Brain microvascular endothelial cell (primary cell): ENCODE measurements at regions not wholly inside any gene's neighbourhood (a gene's known extent, or its start where the extent isn't known, plus 50 kb on each side); places are given as distances from the start of the nearest gene placed in this dataset.

Experiments used
- DNase-seq: peaks from one replicate; pipeline ENCODE4 v3.0.0-alpha.2; 2020
- H3K27ac ChIP-seq: fragments of 250-450 bp; sonication (Bioruptor Pico); 2 replicates; pipeline ENCODE4 v1.5.1; 2020; ENCODE audit warnings: mild to moderate bottlenecking, moderate library complexity
- H3K27me3 ChIP-seq: fragments of 250-450 bp; sonication (Bioruptor Pico); replicated peaks from 2 replicates; pipeline ENCODE4 v1.5.1; 2020; ENCODE audit warnings: mild to moderate bottlenecking
- H3K36me3 ChIP-seq: fragments of 250-450 bp; sonication (Bioruptor Pico); replicated peaks from 2 replicates; pipeline ENCODE4 v1.5.1; 2020; ENCODE audit warnings: mild to moderate bottlenecking
- H3K4me3 ChIP-seq: 2 replicates; pipeline ENCODE4 v1.5.1; 2011; ENCODE audit warnings: low read depth, mild to moderate bottlenecking, control low read depth, low read length, moderate library complexity
- CTCF ChIP-seq: IDR thresholded peaks from 2 replicates; pipeline ENCODE4 v1.5.1; 2011; ENCODE audit warnings: low read depth, mild to moderate bottlenecking, moderate library complexity, low read length, control low read depth, inconsistent platforms; ENCODE audit errors: missing control alignments
- in situ Hi-C: cut with HindIII; loops from 2 replicates; pipeline ENCODE4 v1.10.0; 2017; ENCODE audit warnings: low sequenced_read_pairs, low pct_ligation_motif_present

- TF ChIP-seq CTCF = peak; percentile 13
- no peaks in the 10 kb centered on the region for H3K36me3 ChIP-seq
- in situ Hi-C loops = no loop called here
- no peak overlapping the region for H3K27ac ChIP-seq
- no peaks in the 10 kb centered on the region for H3K27me3 ChIP-seq
- no peak for DNase-seq
- no peak overlapping the region for H3K4me3 ChIP-seq
Measured at GRCh38 chr4:26150948-26151347, 169.9 kb upstream of the RBPJ start.

GRCh38 chr4:26151615-26152014 lies 169.2 kb upstream of the RBPJ start:
- Histone ChIP-seq H3K27me3 (no peaks in the 10 kb centered on the region), H3K36me3 (no peaks in the 10 kb centered on the region), H3K4me3 (no peak overlapping the region), H3K27ac (no peak overlapping the region)
- DNase-seq = no peak
- no peak for TF ChIP-seq CTCF
- in situ Hi-C loops = no loop called here

DNA sequence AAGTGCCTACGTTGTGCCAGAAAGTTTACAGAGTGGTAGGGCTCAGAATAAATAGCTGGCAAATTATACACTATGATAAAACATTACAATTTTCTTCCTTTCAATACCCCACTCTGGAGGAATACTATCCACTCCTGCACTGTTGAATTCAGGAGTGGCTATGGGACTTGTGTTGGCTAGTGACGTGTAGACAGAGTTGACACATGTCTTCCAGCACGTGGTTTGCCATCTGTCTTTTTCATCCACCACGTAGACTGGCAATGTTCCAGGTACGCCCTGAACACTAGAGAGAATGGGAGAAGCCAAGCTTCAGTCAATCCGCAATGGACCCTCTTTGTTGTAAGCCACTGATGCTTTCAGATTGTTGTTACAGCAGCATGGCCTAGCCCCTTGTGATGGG lies 168.8 kb upstream of the RBPJ start:
- Histone ChIP-seq H3K27me3 (no peaks in the 10 kb centered on the region), H3K36me3 (no peaks in the 10 kb centered on the region), H3K27ac (no peak overlapping the region), H3K4me3 (no peak overlapping the region)
- no peak for DNase-seq
- in situ Hi-C loops = no loop called here
- TF ChIP-seq CTCF = no peak

DNA sequence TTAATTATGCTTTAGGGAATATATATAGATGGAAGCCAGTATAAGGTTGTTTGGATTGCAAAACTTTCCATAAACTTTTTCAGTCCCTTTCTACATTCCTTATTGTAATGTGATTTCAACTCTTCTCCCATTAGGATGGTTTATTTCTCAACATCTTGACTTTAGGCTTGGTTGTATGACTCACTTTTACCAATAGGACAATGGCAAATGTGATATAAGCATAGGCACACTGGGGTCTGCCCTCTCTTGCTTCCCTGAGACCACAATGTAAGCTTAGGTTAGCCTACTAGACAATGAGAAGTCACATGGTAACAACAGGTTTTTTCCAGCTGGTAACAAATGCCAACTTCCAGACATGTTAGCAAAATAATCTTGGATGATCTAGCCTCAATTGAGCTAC lies 163.3 kb upstream of the RBPJ start:
- no peak for DNase-seq
- TF ChIP-seq CTCF = no peak
- in situ Hi-C loops = no loop called here

GRCh38 chr4:26160591-26160990 lies 160.2 kb upstream of the RBPJ start:
- DNase-seq = no peak
- in situ Hi-C loops = no loop called here
- H3K4me3 ChIP-seq = no peak overlapping the region

More for the DNA sequence above, 163.3 kb upstream of the RBPJ start:
- Histone ChIP-seq H3K27me3 (no peaks in the 10 kb centered on the region), H3K4me3 (no peak overlapping the region), H3K36me3 (no peaks in the 10 kb centered on the region), H3K27ac (no peak overlapping the region)

More at GRCh38 chr4:26160591-26160990, 160.2 kb upstream of the RBPJ start:
- H3K27ac ChIP-seq = no peak overlapping the region
- TF ChIP-seq CTCF = no peak
- H3K36me3 ChIP-seq = no peaks in the 10 kb centered on the region
- no peaks in the 10 kb centered on the region for H3K27me3 ChIP-seq
